Activated B cell treated with CpG ODN at 0.5 μM for 24 hours (primary cell): ENCODE measurements at regions not wholly inside any gene's neighbourhood (a gene's known extent, or its start where the extent isn't known, plus 50 kb on each side); places are given as distances from the start of the nearest gene placed in this dataset.

ENCODE experiments used
- ATAC-seq: fragments of 200-7000 bp; cut with Tn5 transposase; one replicate; pipeline ENCODE4 v1.10.0; 2021; ENCODE audit warnings: low read depth, mild to moderate bottlenecking, moderate library complexity
- CTCF ChIA-PET: fragments of 350-600 bp; sonication (Branson Sonifier 250); formaldehyde crosslinking; loops from one replicate; lab custom pipeline; 2021; ENCODE audit warnings: antibody characterized with exemption; lab: Charles Lee
- POLR2A ChIA-PET: fragments of 350-600 bp; sonication (Branson Sonifier 250); formaldehyde crosslinking; loops from one replicate; lab custom pipeline; 2021; ENCODE audit warnings: antibody characterized with exemption; lab: Charles Lee
- DNase-seq: peaks from one replicate; pipeline ENCODE4 v3.0.0; 2022
- H3K27ac Mint-ChIP-seq: one replicate; pipeline ENCODE4 v1.8.0; 2020; ENCODE audit warnings: mixed read lengths
- H3K27me3 Mint-ChIP-seq: one replicate; pipeline ENCODE4 v1.8.0; 2021; ENCODE audit warnings: mixed read lengths
- H3K36me3 Mint-ChIP-seq: one replicate; pipeline ENCODE4 v1.8.0; 2021; ENCODE audit warnings: low read depth, mixed read lengths
- H3K4me1 Mint-ChIP-seq: one replicate; pipeline ENCODE4 v1.8.0; 2021; ENCODE audit warnings: mixed read lengths
- H3K4me3 Mint-ChIP-seq: one replicate; pipeline ENCODE4 v1.8.0; 2020; ENCODE audit warnings: mild to moderate bottlenecking, mixed read lengths
- H3K9me3 Mint-ChIP-seq: one replicate; pipeline ENCODE4 v1.8.0; 2020; ENCODE audit warnings: mixed read lengths
- intact Hi-C: fragments of 100-400 bp; cut with micrococcal nuclease; formaldehyde crosslinking; loops from one replicate; pipeline ENCODE4 v1.15.1; 2024
- TF ChIP-seq, protein P1 (sequence below): fragments of 200-600 bp; IDR thresholded peaks from one replicate; pipeline ENCODE4 v1.8.0; 2022; ENCODE audit warnings: antibody characterized with exemption, mild to moderate bottlenecking

DNA sequence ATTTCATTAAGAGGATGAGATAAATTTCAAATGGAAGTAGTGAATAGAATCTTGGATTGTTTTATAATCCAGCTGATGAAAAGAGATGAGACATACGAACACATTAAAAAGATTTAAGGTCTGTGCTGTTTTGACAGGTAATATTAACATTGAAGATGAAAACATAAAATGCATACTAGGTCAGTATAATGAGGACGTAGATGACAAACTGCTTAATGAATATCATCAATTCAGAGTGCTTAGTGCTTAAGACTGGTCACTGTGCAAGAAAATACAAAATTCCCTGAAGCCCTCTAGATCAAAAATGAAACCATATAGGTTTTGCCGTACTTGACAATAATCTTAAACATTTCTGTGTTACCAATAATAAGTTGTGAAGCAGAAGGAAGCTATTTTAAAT, 173.4 kb upstream of the THRB start:
- ChIA-PET CTCF (interaction anchor here (1.2 kb wide), 1 partner anchor 10 kb away, joined by 4 read pairs; no protein-coding TSS in a partner anchor), POLR2A (no interaction called here)
- H3K4me1 Mint-ChIP-seq: no peaks in the 10 kb centered on the region
- intact Hi-C loops: no loop called here
- no peak overlapping the region for H3K4me3 Mint-ChIP-seq
- H3K27ac Mint-ChIP-seq: no peak overlapping the region
- H3K36me3 Mint-ChIP-seq: no peaks in the 10 kb centered on the region
- DNase-seq (no peak), ATAC-seq (no peak)
- H3K27me3 Mint-ChIP-seq: peaks cover 5% of the 10 kb centered on the region
- H3K9me3 Mint-ChIP-seq: no peaks in the 10 kb centered on the region
- TF ChIP-seq, protein P1, sequence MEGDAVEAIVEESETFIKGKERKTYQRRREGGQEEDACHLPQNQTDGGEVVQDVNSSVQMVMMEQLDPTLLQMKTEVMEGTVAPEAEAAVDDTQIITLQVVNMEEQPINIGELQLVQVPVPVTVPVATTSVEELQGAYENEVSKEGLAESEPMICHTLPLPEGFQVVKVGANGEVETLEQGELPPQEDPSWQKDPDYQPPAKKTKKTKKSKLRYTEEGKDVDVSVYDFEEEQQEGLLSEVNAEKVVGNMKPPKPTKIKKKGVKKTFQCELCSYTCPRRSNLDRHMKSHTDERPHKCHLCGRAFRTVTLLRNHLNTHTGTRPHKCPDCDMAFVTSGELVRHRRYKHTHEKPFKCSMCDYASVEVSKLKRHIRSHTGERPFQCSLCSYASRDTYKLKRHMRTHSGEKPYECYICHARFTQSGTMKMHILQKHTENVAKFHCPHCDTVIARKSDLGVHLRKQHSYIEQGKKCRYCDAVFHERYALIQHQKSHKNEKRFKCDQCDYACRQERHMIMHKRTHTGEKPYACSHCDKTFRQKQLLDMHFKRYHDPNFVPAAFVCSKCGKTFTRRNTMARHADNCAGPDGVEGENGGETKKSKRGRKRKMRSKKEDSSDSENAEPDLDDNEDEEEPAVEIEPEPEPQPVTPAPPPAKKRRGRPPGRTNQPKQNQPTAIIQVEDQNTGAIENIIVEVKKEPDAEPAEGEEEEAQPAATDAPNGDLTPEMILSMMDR: no peak

DNA sequence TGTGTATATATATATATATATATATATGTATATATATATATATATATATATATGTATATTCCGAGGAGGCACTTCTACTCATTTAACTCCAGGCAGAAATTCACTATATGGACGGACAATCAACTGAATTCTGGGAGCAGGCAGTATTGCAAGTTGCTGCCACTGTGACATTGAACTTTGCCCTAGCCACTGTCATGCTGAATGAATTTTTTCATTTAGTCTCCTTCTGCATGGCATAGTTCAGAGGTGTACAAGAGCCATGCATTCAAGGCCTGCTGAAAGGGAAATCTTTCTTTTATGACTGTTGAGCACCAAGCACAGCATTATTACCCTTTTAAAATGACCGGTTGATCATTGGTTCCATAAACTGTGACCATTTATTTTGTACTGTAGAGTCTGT, 176.2 kb upstream of the THRB start:
- H3K27ac Mint-ChIP-seq: no peak overlapping the region
- POLR2A ChIA-PET: interaction anchor here (0.7 kb wide), 1 partner anchor 446 kb away, joined by 3 read pairs; no protein-coding TSS in a partner anchor
- intact Hi-C loops: no loop called here
- H3K9me3 Mint-ChIP-seq: no peaks in the 10 kb centered on the region
- no peaks in the 10 kb centered on the region for H3K4me1 Mint-ChIP-seq
- DNase-seq (no peak), ATAC-seq (no peak)
- peaks cover 5% of the 10 kb centered on the region for H3K27me3 Mint-ChIP-seq
- H3K36me3 Mint-ChIP-seq: no peaks in the 10 kb centered on the region
- TF ChIP-seq, protein P1: no peak
- CTCF ChIA-PET: interaction anchor here (1.9 kb wide), 1 partner anchor 10 kb away, joined by 5 read pairs; no protein-coding TSS in a partner anchor
- no peak overlapping the region for H3K4me3 Mint-ChIP-seq

DNA sequence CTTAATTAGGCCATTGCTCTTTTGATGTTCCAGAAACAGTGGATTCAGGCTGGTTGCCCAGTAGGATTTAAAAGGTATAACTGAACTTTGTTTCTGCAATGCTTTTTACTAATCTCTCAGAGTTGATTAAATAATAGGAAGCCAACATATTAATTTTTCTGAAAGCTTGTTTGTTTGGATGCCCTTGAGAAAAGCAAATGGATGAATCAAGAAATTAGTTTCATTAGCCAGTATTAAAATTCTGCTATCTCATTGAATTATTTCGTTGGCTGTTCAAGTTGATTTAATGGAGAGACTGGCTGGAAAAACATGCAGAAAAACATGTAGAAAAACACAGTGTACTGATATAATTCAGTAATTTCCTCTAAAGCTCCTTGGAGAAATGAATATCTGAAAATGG, 178.9 kb upstream of the THRB start:
- Mint-ChIP-seq H3K36me3 (no peaks in the 10 kb centered on the region), H3K27ac (no peak overlapping the region), H3K4me3 (no peak overlapping the region), H3K27me3 (peaks cover 5% of the 10 kb centered on the region), H3K4me1 (peaks cover 5% of the 10 kb centered on the region), H3K9me3 (no peaks in the 10 kb centered on the region)
- DNase-seq (no peak), ATAC-seq (no peak)
- intact Hi-C loops: no loop called here
- TF ChIP-seq, protein P1: no peak
- POLR2A ChIA-PET: interaction anchor here (0.6 kb wide), 1 partner anchor 9 kb away, joined by 4 read pairs; no protein-coding TSS in a partner anchor
- CTCF ChIA-PET: no interaction called here

DNA sequence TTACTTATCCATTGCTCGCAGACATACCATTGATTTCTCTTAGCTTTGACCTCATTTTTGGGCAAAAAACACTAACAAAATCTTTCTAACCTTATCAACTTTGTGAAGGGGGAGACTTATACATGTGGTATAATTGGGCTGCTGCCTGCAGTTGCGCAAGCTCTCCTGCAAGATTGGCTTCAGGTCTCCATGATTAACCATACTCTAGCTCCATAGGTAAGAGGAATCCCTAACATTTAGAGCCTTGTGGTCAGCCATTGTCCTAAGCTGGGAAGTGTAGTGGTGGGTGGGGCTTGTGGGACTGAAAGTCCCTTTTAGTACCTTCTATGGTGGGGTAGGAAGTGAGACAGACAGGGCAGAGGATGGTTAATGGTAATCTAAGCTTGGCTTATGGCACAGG, 179.6 kb upstream of the THRB start:
- H3K9me3 Mint-ChIP-seq: no peaks in the 10 kb centered on the region
- peaks cover 2% of the 10 kb centered on the region for H3K27me3 Mint-ChIP-seq
- TF ChIP-seq, protein P1: no peak
- no peak for DNase-seq
- ChIA-PET POLR2A (no interaction called here), CTCF (interaction anchor here (0.8 kb wide), 1 partner anchor 9 kb away, joined by 3 read pairs; no protein-coding TSS in a partner anchor)
- no peak for ATAC-seq
- H3K4me3 Mint-ChIP-seq: no peak overlapping the region
- no peaks in the 10 kb centered on the region for H3K36me3 Mint-ChIP-seq
- H3K27ac Mint-ChIP-seq: no peak overlapping the region
- peaks cover 7% of the 10 kb centered on the region for H3K4me1 Mint-ChIP-seq
- intact Hi-C loops: no loop called here

DNA sequence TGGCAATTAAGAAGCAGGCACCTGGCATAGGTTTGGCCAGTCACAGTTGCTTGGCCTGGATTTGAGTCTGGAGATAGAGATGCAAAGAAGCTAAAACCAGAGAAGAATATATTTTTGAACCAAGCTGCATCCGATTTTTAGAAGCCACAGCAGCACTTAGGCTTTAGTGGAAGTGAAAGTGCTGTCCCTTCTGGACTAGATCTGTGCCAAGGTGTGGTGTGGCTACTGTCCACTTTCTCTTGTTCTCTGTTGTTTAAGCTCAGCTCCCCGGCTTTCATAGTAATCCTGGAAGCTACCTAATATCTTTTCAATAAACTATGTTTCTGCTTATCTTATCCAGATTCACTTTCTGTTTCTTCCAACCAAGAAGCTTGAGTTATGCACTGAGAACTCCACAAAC, 183.4 kb upstream of the THRB start:
- DNase-seq: no peak
- TF ChIP-seq, protein P1: no peak
- ChIA-PET CTCF (interaction anchor here (0.9 to 1.2 kb wide), 3 partner anchors 9 to 789 kb away, joined by 3 to 4 read pairs (median 3); no protein-coding TSS in a partner anchor), POLR2A (no interaction called here)
- Mint-ChIP-seq H3K36me3 (no peaks in the 10 kb centered on the region), H3K4me3 (no peak overlapping the region), H3K27me3 (no peaks in the 10 kb centered on the region), H3K4me1 (peaks cover 7% of the 10 kb centered on the region), H3K27ac (no peak overlapping the region), H3K9me3 (no peaks in the 10 kb centered on the region)
- intact Hi-C loops: no loop called here
- no peak for ATAC-seq
